HG02623 (cell line): ENCODE measurements at regions not wholly inside any gene's neighbourhood (a gene's known extent, or its start where the extent isn't known, plus 50 kb on each side); places are given as distances from the start of the nearest gene placed in this dataset.

Experiments used
- ATAC-seq: cut with Tn5 transposase; IDR thresholded peaks from one replicate; pipeline ENCODE4 v1.9.1; 2021; ENCODE audit warnings: moderate library complexity; ENCODE audit not compliant: unreplicated experiment

GRCh38 chr3:190728574-190729246, 133.8 kb downstream of the GMNC start:
- ATAC-seq = no peak

GRCh38 chr3:190722181-190722905, 140.2 kb downstream of the GMNC start:
- ATAC-seq = no peak

GRCh38 chr3:190721330-190721729, 141.2 kb downstream of the GMNC start:
- peak; percentile 79 for ATAC-seq

GRCh38 chr3:190718671-190719070, 143.8 kb downstream of the GMNC start:
- ATAC-seq = no peak

- ATAC-seq = no peak
Measured at GRCh38 chr3:190718097-190718496, 144.4 kb downstream of the GMNC start.

GRCh38 chr3:190716961-190717360, 145.5 kb downstream of the GMNC start:
- ATAC-seq = no peak

- no peak for ATAC-seq
Measured at GRCh38 chr3:190716211-190716610, 146.3 kb downstream of the GMNC start.

GRCh38 chr3:190710723-190711122, 151.8 kb downstream of the GMNC start:
- ATAC-seq = no peak

- ATAC-seq = no peak
Measured at GRCh38 chr3:190709351-190709773, 153.1 kb downstream of the GMNC start.
